ENCODE measurements at regions not wholly inside any gene's neighbourhood (a gene's known extent, or its start where the extent isn't known, plus 50 kb on each side); places are given as distances from the start of the nearest gene placed in this dataset.

- Histone ChIP-seq H3K4me1 (ENCODE audit: low read length) (no peaks in the 10 kb centered on the region), H4K20me1 (ENCODE audit: insufficient read depth, low read length) (no peaks in the 10 kb centered on the region), H3K4me2 (ENCODE audit: low read length) (no peak overlapping the region), H3K36me3 (replicated peaks; ENCODE audit: low read depth, low read length) (no peaks in the 10 kb centered on the region), H3K27me3 (ENCODE audit: low read depth, low read length) (no peaks in the 10 kb centered on the region), H3K9me3 (ENCODE audit: insufficient read depth, low read length) (no peaks in the 10 kb centered on the region), H3K4me3 (ENCODE audit: low read length) (no peak overlapping the region), H2AFZ (ENCODE audit: low read depth, low read length) (no peak overlapping the region), H3K79me2 (ENCODE audit: low read length) (no peaks in the 10 kb centered on the region), H3K9ac (ENCODE audit: low read length) (no peak overlapping the region), H3K27ac (ENCODE audit: low read length) (no peak overlapping the region)
- TF ChIP-seq CTCF (IDR thresholded peaks at IDR 0.05; ENCODE audit: low read depth, low read length) (no peak), EZH2phosphoT487 (IDR thresholded peaks at IDR 0.05; ENCODE audit: low read depth) (no peak)
Observed at GRCh38 chr13:105972811-105973590, 562.5 kb downstream of the EFNB2 start.

GRCh38 chr13:105972306-105972721 is 563.1 kb downstream of the EFNB2 start:
- Histone ChIP-seq H3K27me3 (ENCODE audit: low read depth, low read length) (no peaks in the 10 kb centered on the region), H3K36me3 (replicated peaks; ENCODE audit: low read depth, low read length) (no peaks in the 10 kb centered on the region)
- TF ChIP-seq EZH2phosphoT487 (IDR thresholded peaks at IDR 0.05; ENCODE audit: low read depth) (no peak), CTCF (IDR thresholded peaks at IDR 0.05; ENCODE audit: low read depth, low read length) (no peak)

DNA sequence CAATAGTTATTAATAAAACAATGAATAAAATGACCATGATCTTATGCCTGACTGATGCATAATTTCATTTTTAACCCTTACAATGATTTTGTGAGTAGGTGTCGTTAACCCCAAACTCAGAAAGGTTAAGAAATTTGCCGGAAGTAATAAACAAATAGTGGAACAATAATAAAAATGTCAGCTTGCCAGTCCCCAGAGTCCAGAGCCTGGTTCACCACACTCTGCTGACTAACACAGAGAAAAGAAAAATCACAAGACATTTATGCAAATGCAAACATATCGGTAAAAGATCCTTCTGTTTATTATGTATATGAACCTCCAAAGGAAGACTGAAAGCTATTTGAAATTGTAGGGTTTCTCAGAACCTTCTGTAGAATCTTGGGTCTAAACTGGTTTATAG is 563.7 kb downstream of the EFNB2 start:
- Histone ChIP-seq H4K20me1 (ENCODE audit: insufficient read depth, low read length) (no peaks in the 10 kb centered on the region), H3K4me2 (ENCODE audit: low read length) (no peak overlapping the region), H3K36me3 (replicated peaks; ENCODE audit: low read depth, low read length) (no peaks in the 10 kb centered on the region), H3K79me2 (ENCODE audit: low read length) (no peaks in the 10 kb centered on the region), H3K27me3 (ENCODE audit: low read depth, low read length) (no peaks in the 10 kb centered on the region), H3K27ac (ENCODE audit: low read length) (no peak overlapping the region), H3K4me1 (ENCODE audit: low read length) (no peaks in the 10 kb centered on the region), H2AFZ (ENCODE audit: low read depth, low read length) (no peak overlapping the region), H3K9me3 (ENCODE audit: insufficient read depth, low read length) (no peaks in the 10 kb centered on the region), H3K9ac (ENCODE audit: low read length) (no peak overlapping the region), H3K4me3 (ENCODE audit: low read length) (no peak overlapping the region)
- TF ChIP-seq EZH2phosphoT487 (IDR thresholded peaks at IDR 0.05; ENCODE audit: low read depth) (no peak), CTCF (IDR thresholded peaks at IDR 0.05; ENCODE audit: low read depth, low read length) (no peak)

More at GRCh38 chr13:105972306-105972721, 563.1 kb downstream of the EFNB2 start:
- H2AFZ ChIP-seq (ENCODE audit: low read depth, low read length) = no peak overlapping the region
- no peak overlapping the region for H3K9ac ChIP-seq (ENCODE audit: low read length)
- H3K4me2 ChIP-seq (ENCODE audit: low read length) = no peak overlapping the region
- no peak overlapping the region for H3K4me3 ChIP-seq (ENCODE audit: low read length)
- H3K27ac ChIP-seq (ENCODE audit: low read length) = no peak overlapping the region
- H3K4me1 ChIP-seq (ENCODE audit: low read length) = no peaks in the 10 kb centered on the region
- H3K9me3 ChIP-seq (ENCODE audit: insufficient read depth, low read length) = no peaks in the 10 kb centered on the region
- H3K79me2 ChIP-seq (ENCODE audit: low read length) = no peaks in the 10 kb centered on the region
- H4K20me1 ChIP-seq (ENCODE audit: insufficient read depth, low read length) = no peaks in the 10 kb centered on the region

GRCh38 chr13:105971312-105971711 is 564.1 kb downstream of the EFNB2 start:
- no peaks in the 10 kb centered on the region for H3K79me2 ChIP-seq (ENCODE audit: low read length)
- H3K4me3 ChIP-seq (ENCODE audit: low read length) = no peak overlapping the region
- H3K27ac ChIP-seq (ENCODE audit: low read length) = no peak overlapping the region
- H3K9ac ChIP-seq (ENCODE audit: low read length) = no peak overlapping the region
- H3K4me1 ChIP-seq (ENCODE audit: low read length) = no peaks in the 10 kb centered on the region
- no peak overlapping the region for H3K4me2 ChIP-seq (ENCODE audit: low read length)
- no peaks in the 10 kb centered on the region for H3K9me3 ChIP-seq (ENCODE audit: insufficient read depth, low read length)
- no peaks in the 10 kb centered on the region for H3K36me3 ChIP-seq (replicated peaks; ENCODE audit: low read depth, low read length)
- no peaks in the 10 kb centered on the region for H3K27me3 ChIP-seq (ENCODE audit: low read depth, low read length)
- no peak overlapping the region for H2AFZ ChIP-seq (ENCODE audit: low read depth, low read length)
- TF ChIP-seq EZH2phosphoT487 (IDR thresholded peaks at IDR 0.05; ENCODE audit: low read depth) (no peak), CTCF (IDR thresholded peaks at IDR 0.05; ENCODE audit: low read depth, low read length) (no peak)
- H4K20me1 ChIP-seq (ENCODE audit: insufficient read depth, low read length) = no peaks in the 10 kb centered on the region

Measured in OCI-LY3 (cell line).